ENCODE measurements at regions not wholly inside any gene's neighbourhood (a gene's known extent, or its start where the extent isn't known, plus 50 kb on each side); places are given as distances from the start of the nearest gene placed in this dataset.

GRCh38 chr3:59680919-59681318 is 631.1 kb upstream of the CFAP20DC start:
- TF ChIP-seq CTCF (IDR thresholded peaks at IDR 0.05), result no peak
- no peak for TF ChIP-seq POLR2A (IDR thresholded peaks at IDR 0.05)
- TF ChIP-seq EP300 (IDR thresholded peaks at IDR 0.05), result no peak
- TF ChIP-seq POLR2AphosphoS5 (IDR thresholded peaks at IDR 0.05), result no peak

All from sigmoid colon (tissue), 4 donors.